A549 (cell line): ENCODE measurements at regions not wholly inside any gene's neighbourhood (a gene's known extent, or its start where the extent isn't known, plus 50 kb on each side); places are given as distances from the start of the nearest gene placed in this dataset.
A peak's percentile ranks its signal among the peaks of the same experiment; 100 is the strongest.

Experiments
- ATAC-seq, 2 experiments: fragments of 200-7000 bp in 1 of 2; fragments of >200 bp in 1 of 2; cut with Nextera tagmentation in 1 of 2; cut with Tn5 transposase in 1 of 2; 3 replicates each; pipeline versions ENCODE4 v1.8.0 to v1.9.1; 2018 to 2020; ENCODE audit warnings: mild to moderate bottlenecking in 1 of 2, moderate library complexity in 1 of 2
- CTCF ChIA-PET: fragments of 300-600 bp; sonication (Branson Sonifier 250); formaldehyde crosslinking; extraction: SDS; loops from one replicate; lab custom pipeline; 2021; ENCODE audit warnings: antibody characterized with exemption, inconsistent platforms; lab: Yijun Ruan, JAX
- POLR2A ChIA-PET: fragments of 350-600 bp; formaldehyde crosslinking; extraction: SDS; loops from one replicate; lab custom pipeline; 2021; ENCODE audit warnings: antibody characterized with exemption, inconsistent platforms; lab: Yijun Ruan, JAX
- DNase-seq, 2 experiments: peaks; one replicate each; pipeline versions ENCODE4 v3.0.0 to v3.0.0-alpha.2; 2011 to 2016; ENCODE audit warnings: low read depth in 1 of 2, low spot score in 1 of 2
- FAIRE-seq: peaks from 2 replicates; lab custom pipeline; 2011; peaks lifted over from hg19 to GRCh38; lab: Jason Lieb, UNC
- H3K27ac ChIP-seq, 2 experiments: fragments of >200 bp; sonication (Bioruptor Twin); formaldehyde crosslinking; 3 replicates each; pipeline ENCODE4 v1.5.1; 2016 to 2017
- H3K4me1 ChIP-seq: fragments of >200 bp; sonication (Bioruptor Twin); formaldehyde crosslinking; 3 replicates; pipeline ENCODE4 v1.6.1; 2016
- H3K4me2 ChIP-seq: fragments of >200 bp; sonication (Bioruptor Twin); formaldehyde crosslinking; 3 replicates; pipeline ENCODE4 v1.6.1; 2016
- H3K4me3 ChIP-seq: fragments of >200 bp; sonication (Bioruptor Twin); formaldehyde crosslinking; 3 replicates; pipeline ENCODE4 v1.5.1; 2016
- H3K9me3 ChIP-seq: fragments of >200 bp; sonication (Bioruptor Twin); formaldehyde crosslinking; 3 replicates; pipeline ENCODE4 v1.6.1; 2016
- BCL3 ChIP-seq: fragments of >200 bp; sonication (Bioruptor Twin); formaldehyde crosslinking; IDR thresholded peaks from 3 replicates; pipeline ENCODE4 v1.6.1; 2016
- EHF ChIP-seq: fragments of 250-450 bp; sonication (Bioruptor Pico); IDR thresholded peaks from 2 replicates; pipeline ENCODE4 v1.5.0; 2020; ENCODE audit warnings: mild to moderate bottlenecking
- EP300 ChIP-seq, 2 experiments: fragments of >200 bp; sonication (Bioruptor Twin); formaldehyde crosslinking; IDR thresholded peaks; 2 replicates in 1 of 2; 3 replicates in 1 of 2; pipeline ENCODE4 v1.6.1; 2016 to 2017
- FOSB ChIP-seq: fragments of 250-450 bp; sonication (Bioruptor Pico); IDR thresholded peaks from 2 replicates; pipeline ENCODE4 v1.5.0; 2020; ENCODE audit warnings: mild to moderate bottlenecking, moderate library complexity
- FOSL2 ChIP-seq, 2 experiments: fragments of 450-650 bp in 1 of 2; fragments of >200 bp in 1 of 2; sonication (Bioruptor Twin) in 1 of 2; formaldehyde crosslinking; IDR thresholded peaks; 2 replicates each; pipeline versions ENCODE4 v1.5.0 to v1.6.1; 2016 to 2020; ENCODE audit warnings: mild to moderate bottlenecking in 1 of 2, moderate library complexity in 1 of 2
- FOXS1 ChIP-seq: fragments of 250-450 bp; sonication (Bioruptor Pico); IDR thresholded peaks from 2 replicates; pipeline ENCODE4 v1.5.0; 2020; ENCODE audit warnings: mild to moderate bottlenecking, moderate library complexity
- HOXA7 ChIP-seq: fragments of 250-450 bp; sonication (Bioruptor Pico); IDR thresholded peaks from 2 replicates; pipeline ENCODE4 v1.5.0; 2020; ENCODE audit warnings: mild to moderate bottlenecking, moderate library complexity
- HOXB13 ChIP-seq: fragments of 250-450 bp; sonication (Bioruptor Pico); IDR thresholded peaks from 2 replicates; pipeline ENCODE4 v1.5.0; 2020; ENCODE audit warnings: low read depth, mild to moderate bottlenecking, moderate library complexity
- NPAS2 ChIP-seq: fragments of 250-450 bp; sonication (Bioruptor Pico); IDR thresholded peaks from 2 replicates; pipeline ENCODE4 v1.8.0; 2022; ENCODE audit warnings: mild to moderate bottlenecking, moderate library complexity, borderline replicate concordance
- RARB ChIP-seq: fragments of 250-450 bp; sonication (Bioruptor Pico); IDR thresholded peaks from 2 replicates; pipeline ENCODE4 v1.8.0; 2021; ENCODE audit warnings: mild to moderate bottlenecking, moderate library complexity
- REST ChIP-seq: fragments of 200-600 bp; sonication (generic); IDR thresholded peaks from 2 replicates; pipeline ENCODE4 v1.6.1; 2016; ENCODE audit warnings: antibody characterized with exemption, mild to moderate bottlenecking, moderate library complexity
- TFCP2L1 ChIP-seq: fragments of 250-450 bp; sonication (Bioruptor Pico); IDR thresholded peaks from 2 replicates; pipeline ENCODE4 v1.5.0; 2021; ENCODE audit warnings: mild to moderate bottlenecking
- ZC3H11A ChIP-seq: fragments of 450-650 bp; IDR thresholded peaks from 2 replicates; pipeline ENCODE4 v1.6.1; 2014; ENCODE audit warnings: antibody characterized with exemption, mild to moderate bottlenecking
- ZFP36 ChIP-seq: fragments of 450-650 bp; IDR thresholded peaks from 2 replicates; pipeline ENCODE4 v1.6.1; 2014; ENCODE audit warnings: borderline replicate concordance; ENCODE audit not compliant: partially characterized antibody
- whole genome bisulfite sequencing: methylation state at CpG from one replicate; pipeline ENCODE4 v1.1.6; 2017; ENCODE audit errors: missing lambda C conversion rate; 5-methylcytosine and 5-hydroxymethylcytosine counted together
- TF ChIP-seq, protein P1 (sequence below): IDR thresholded peaks from 2 replicates; pipeline ENCODE4 v1.6.1; 2012
- TF ChIP-seq, protein P2 (sequence below): fragments of 450-650 bp; IDR thresholded peaks from 2 replicates; pipeline ENCODE4 v1.6.1; 2014; ENCODE audit warnings: antibody characterized with exemption
- TF ChIP-seq, protein P3 (sequence below): fragments of >200 bp; sonication (Bioruptor Twin); formaldehyde crosslinking; IDR thresholded peaks from 3 replicates; pipeline ENCODE4 v1.5.1; 2016
- TF ChIP-seq, protein P4 (sequence below): IDR thresholded peaks from 2 replicates; pipeline ENCODE4 v1.6.1; 2012; ENCODE audit warnings: low read depth, borderline replicate concordance
- TF ChIP-seq, protein P5 (sequence below): IDR thresholded peaks from 2 replicates; pipeline ENCODE4 v1.6.1; 2012
- TF ChIP-seq, protein P6 (sequence below): fragments of 250-450 bp; sonication (Bioruptor Pico); IDR thresholded peaks from 2 replicates; pipeline ENCODE4 v1.5.0; 2020; ENCODE audit warnings: low read depth, mild to moderate bottlenecking, moderate library complexity

- TF ChIP-seq REST (no peak), HOXA7 (CRISPR knock-in tag) (no peak), TFCP2L1 (no peak), NPAS2 (CRISPR knock-in tag) (no peak)
- TF ChIP-seq, all 56 proteins: peak for 0
Measured at GRCh38 chr3:159685801-159686200, 302.8 kb upstream of the IL12A start (continued).

GRCh38 chr3:159693226-159693625 is 295.4 kb upstream of the IL12A start:
- Histone ChIP-seq H3K9me3 (no peaks in the 10 kb centered on the region), H3K4me3 (no peak overlapping the region)
- DNase-seq (no peak), FAIRE-seq (no peak)
- POLR2A ChIA-PET: no interaction called here
- no peak for TF ChIP-seq FOSB (CRISPR knock-in tag)
- no peak for TF ChIP-seq TFCP2L1
- TF ChIP-seq, protein P1, sequence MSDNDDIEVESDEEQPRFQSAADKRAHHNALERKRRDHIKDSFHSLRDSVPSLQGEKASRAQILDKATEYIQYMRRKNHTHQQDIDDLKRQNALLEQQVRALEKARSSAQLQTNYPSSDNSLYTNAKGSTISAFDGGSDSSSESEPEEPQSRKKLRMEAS: no peak
- TF ChIP-seq, protein P2, sequence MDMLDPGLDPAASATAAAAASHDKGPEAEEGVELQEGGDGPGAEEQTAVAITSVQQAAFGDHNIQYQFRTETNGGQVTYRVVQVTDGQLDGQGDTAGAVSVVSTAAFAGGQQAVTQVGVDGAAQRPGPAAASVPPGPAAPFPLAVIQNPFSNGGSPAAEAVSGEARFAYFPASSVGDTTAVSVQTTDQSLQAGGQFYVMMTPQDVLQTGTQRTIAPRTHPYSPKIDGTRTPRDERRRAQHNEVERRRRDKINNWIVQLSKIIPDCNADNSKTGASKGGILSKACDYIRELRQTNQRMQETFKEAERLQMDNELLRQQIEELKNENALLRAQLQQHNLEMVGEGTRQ: no peak
- TF ChIP-seq ZFP36: no peak
- no peak for TF ChIP-seq FOXS1
- TF ChIP-seq EHF (CRISPR knock-in tag): no peak
- TF ChIP-seq ZC3H11A: no peak
- no peak for TF ChIP-seq FOSL2 (IDR thresholded peaks at IDR 0.05)
- no peak for TF ChIP-seq FOSL2 (CRISPR knock-in tag; IDR thresholded peaks at IDR 0.05)
- TF ChIP-seq, all 56 proteins: peak for 0
- Histone ChIP-seq H3K27ac (no peak overlapping the region), H3K4me2 (no peak overlapping the region), H3K4me1 (no peaks in the 10 kb centered on the region)
- ATAC-seq: no peak
- CTCF ChIA-PET: no interaction called here
- WGBS: 56% methylated on average over 4 of the region's 4 CpGs

DNA sequence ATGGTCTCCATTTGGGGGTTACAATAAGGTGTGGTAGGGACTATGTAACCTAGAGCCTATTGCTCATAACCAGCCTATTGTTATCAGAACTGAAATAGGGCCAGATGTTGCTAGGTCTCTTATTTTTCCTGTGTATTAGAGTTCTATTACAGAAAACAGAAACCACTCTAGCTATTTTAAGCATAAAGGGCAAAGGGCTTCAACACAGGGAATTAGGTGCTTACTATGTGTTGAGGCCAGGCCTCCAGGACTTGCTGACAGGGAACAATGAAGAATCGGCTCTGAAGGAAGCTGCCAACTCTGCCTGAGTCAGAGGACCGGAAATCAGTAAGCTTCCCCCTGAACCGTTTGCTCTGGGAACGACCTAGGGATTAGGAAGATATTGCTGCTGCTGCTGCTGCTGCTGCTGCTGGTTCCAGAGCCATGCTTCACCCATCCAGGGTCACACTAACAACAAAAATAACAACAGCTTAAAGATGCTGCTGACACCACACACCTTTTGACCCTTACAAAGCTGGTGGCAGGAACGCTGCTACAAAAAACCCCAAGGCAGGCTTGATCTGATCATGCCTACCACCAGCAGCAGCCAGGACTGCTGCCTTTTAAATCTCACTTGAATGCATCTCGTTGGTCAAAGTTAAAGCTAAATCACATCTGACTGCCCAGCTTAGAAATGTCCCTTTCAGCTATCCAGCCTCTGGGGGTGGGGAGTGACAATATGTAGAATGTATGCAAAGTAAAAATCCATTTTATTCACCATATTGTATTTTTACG is 276.9 kb upstream of the IL12A start:
- FAIRE-seq: peak; percentile 51
- peak overlapping the region; percentile 35 to 53; a peak in 2 of 6 replicates for H3K27ac ChIP-seq
- peak; percentile 18 to 47 for DNase-seq
- H3K4me3 ChIP-seq: no peak overlapping the region
- H3K9me3 ChIP-seq: no peaks in the 10 kb centered on the region
- ATAC-seq: peak; percentile 74 to 94
- CTCF ChIA-PET: interaction anchor here (1.0 kb wide), 2 partner anchors 9 to 12 kb away, joined by 3 to 4 read pairs; no protein-coding TSS in a partner anchor
- H3K4me2 ChIP-seq: peak overlapping the region; percentile 63
- POLR2A ChIA-PET: no interaction called here
- 45% methylated on average over 7 of the region's 7 CpGs for WGBS
- no peak for TF ChIP-seq HOXB13 (CRISPR knock-in tag)
- TF ChIP-seq, protein P3, sequence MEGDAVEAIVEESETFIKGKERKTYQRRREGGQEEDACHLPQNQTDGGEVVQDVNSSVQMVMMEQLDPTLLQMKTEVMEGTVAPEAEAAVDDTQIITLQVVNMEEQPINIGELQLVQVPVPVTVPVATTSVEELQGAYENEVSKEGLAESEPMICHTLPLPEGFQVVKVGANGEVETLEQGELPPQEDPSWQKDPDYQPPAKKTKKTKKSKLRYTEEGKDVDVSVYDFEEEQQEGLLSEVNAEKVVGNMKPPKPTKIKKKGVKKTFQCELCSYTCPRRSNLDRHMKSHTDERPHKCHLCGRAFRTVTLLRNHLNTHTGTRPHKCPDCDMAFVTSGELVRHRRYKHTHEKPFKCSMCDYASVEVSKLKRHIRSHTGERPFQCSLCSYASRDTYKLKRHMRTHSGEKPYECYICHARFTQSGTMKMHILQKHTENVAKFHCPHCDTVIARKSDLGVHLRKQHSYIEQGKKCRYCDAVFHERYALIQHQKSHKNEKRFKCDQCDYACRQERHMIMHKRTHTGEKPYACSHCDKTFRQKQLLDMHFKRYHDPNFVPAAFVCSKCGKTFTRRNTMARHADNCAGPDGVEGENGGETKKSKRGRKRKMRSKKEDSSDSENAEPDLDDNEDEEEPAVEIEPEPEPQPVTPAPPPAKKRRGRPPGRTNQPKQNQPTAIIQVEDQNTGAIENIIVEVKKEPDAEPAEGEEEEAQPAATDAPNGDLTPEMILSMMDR: no peak
- no peak for TF ChIP-seq FOSL2 (IDR thresholded peaks at IDR 0.05)
- no peak for TF ChIP-seq FOSL2 (CRISPR knock-in tag; IDR thresholded peaks at IDR 0.05)
- TF ChIP-seq, protein P4, sequence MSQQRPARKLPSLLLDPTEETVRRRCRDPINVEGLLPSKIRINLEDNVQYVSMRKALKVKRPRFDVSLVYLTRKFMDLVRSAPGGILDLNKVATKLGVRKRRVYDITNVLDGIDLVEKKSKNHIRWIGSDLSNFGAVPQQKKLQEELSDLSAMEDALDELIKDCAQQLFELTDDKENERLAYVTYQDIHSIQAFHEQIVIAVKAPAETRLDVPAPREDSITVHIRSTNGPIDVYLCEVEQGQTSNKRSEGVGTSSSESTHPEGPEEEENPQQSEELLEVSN: no peak
- no peak for TF ChIP-seq BCL3
- TF ChIP-seq EP300 (IDR thresholded peaks at IDR 0.05): no peak
- TF ChIP-seq, protein P5, sequence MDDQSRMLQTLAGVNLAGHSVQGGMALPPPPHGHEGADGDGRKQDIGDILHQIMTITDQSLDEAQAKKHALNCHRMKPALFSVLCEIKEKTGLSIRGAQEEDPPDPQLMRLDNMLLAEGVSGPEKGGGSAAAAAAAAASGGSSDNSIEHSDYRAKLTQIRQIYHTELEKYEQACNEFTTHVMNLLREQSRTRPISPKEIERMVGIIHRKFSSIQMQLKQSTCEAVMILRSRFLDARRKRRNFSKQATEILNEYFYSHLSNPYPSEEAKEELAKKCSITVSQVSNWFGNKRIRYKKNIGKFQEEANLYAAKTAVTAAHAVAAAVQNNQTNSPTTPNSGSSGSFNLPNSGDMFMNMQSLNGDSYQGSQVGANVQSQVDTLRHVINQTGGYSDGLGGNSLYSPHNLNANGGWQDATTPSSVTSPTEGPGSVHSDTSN: no peak
- TF ChIP-seq, protein P6, sequence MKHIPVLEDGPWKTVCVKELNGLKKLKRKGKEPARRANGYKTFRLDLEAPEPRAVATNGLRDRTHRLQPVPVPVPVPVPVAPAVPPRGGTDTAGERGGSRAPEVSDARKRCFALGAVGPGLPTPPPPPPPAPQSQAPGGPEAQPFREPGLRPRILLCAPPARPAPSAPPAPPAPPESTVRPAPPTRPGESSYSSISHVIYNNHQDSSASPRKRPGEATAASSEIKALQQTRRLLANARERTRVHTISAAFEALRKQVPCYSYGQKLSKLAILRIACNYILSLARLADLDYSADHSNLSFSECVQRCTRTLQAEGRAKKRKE (CRISPR knock-in tag): no peak
- TF ChIP-seq RARB (CRISPR knock-in tag): no peak
- H3K4me1 ChIP-seq: peaks cover 8% of the 10 kb centered on the region; the same call in 2 of the 3 replicates
